Left renal cortex interstitium (tissue), 4 donors: ENCODE measurements at regions not wholly inside any gene's neighbourhood (a gene's known extent, or its start where the extent isn't known, plus 50 kb on each side); places are given as distances from the start of the nearest gene placed in this dataset.
"Not testable (repeated sequence)": the region's sequence is repeated elsewhere in the genome, so short reads cannot be mapped to it uniquely, and the experiment has no call there.

Source experiments
- DNase-seq, 4 donors: peaks; one replicate each; pipeline ENCODE4 v3.0.0-alpha.2; 2013; ENCODE audit warnings: low read depth in 4 of 4, low spot score in 2 of 4, missing footprints in 1 of 4

DNA sequence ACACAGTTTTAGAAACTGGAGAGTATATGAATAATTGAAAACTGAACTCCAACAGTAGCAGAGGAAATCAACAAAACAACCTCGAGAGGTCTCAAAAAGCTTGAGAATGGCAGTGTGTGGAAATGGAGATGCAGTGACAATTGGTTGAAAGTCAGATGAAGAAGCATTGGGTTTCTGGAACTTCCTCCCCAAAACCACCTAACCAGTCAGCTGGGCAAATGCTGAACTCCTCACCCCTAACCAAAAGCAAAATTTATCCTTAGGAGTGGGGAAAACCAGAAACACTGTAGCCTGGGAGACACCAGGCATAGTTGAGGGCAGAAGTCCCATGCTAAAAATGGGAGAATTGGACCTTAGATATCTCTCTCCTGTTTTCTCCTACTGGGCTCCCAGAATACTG lies 109.9 kb downstream of the TANC2 start:
- DNase-seq: no peak

DNA sequence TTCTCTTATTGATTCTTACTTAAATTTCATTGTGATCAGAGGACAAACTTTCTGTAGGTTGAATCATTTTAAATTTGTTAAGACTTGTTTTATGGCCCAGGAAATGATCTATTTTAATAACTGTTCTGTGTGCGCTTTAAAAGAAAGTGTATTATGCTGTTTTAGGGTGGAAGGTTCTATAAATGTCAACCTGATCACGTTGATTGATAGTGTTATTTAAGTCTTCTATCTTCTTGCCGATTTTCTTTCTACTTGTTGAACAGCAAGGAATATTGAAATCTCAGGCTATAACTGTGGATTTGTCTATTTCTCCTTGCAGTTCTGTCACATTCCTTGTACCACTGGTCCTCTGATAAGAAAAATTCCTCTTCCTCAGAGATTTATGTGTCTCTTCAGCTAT lies 112.7 kb downstream of the TANC2 start:
- DNase-seq: no peak

DNA sequence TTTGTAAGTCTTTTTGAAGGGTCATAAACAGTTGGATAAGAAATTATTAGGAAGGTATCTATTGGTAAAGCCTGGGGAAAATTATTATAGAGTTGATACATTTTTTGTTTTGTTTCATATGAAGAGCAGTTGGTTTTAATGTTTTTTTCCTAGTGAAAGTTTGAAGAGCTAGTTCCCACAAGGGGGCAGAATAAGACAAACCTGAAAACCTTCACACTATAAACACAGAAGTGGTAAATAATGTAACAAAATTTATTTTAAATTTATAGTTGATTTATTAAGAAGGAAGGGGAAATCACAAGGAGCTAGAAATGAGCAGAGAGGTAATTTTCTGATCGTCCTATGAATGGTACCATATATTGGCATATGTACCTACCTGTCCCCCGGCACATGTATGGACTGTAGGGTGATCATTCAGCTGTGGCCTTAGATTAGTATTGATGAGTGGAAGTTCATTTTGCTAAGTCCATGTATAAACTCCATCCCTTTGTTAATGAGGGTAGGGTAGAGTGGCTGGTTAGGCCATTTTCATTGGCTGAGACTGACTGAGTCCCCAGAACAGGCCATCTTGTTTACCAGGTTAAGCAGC lies 116.3 kb downstream of the TANC2 start:
- DNase-seq: peak in 1 of 4 donors; percentile 37

DNA sequence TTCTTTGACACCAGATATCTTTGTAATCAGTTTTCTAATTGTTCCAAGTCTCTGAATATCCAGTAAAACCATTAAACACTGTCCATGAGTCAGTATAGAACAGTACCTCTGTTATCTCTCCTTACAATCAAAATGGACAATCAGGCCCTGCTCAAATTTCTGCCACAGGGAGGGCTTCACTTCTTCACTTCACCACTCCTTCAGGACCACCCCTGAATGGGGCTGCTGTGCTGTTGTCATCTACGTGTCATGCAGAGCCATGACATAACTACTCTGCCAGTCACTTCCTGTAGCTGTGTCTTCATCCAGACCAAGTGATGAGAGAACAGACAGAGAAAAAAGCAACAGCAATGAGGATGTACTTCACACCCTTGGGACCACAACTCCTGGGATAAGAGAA lies 116.9 kb downstream of the TANC2 start:
- no peak for DNase-seq

DNA sequence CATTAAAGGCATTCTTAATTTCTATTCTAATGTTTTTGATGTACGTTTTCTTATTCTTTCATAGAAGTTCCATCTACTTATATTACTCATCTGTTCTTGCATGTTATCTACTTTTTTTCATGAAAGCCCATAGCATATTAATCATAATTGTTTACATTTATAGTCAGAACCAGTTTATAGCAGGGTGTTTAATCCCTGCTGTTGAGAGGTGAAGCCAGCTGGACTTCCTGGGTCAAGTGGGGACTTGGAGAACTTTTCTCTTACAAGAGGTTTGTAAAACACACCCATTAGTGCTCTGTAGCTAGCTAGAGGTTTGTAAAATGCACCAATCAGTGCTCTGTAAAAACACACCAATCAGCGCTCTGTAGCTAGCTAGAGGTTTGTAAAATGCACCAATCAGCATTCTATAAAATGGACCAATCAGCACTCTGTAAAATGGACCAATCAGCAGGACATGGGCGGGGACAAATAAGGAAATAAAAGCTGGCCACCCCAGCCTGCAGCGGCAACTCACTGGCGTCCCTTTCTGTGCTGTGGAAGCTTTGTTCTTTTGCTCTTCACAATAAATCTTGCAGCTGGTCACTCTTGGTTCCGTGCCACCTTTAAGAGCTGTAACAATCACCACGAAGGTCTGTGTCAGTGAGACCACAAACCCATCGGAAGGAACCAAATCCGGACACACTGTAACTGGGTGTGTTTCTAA lies 120.6 kb downstream of the TANC2 start:
- no peak for DNase-seq

DNA sequence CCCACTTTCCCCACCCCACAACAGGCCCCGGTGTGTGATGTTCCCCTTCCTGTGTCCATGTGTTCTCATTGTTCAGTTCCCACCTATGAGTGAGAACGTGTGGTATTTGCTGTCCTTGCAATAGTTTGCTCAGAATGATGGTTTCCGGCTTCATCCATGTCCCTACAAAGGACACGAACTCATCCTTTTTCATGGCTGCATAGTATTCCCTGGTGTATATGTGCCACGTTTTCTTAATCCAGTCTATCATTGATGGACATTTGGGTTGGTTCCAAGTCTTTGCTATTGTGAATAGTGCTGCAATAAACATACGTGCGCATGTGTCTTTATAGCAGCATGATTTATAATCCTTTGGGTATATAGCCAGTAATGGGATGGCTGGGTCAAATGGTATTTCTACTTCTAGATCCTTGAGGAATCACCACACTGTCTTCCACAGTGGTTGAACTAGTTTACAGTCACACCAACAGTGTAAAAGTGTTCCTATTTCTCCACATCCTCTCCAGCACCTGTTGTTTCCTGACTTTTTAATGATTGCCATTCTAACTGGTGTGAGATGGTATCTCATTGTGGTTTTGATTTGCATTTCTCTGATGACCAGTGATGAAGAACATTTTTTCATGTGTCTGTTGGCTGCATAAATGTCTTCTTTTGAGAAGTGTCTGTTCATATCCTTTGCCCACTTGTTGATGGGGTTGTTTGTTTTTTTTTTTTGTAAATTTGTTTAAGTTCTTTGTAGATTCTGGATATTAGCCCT lies 124.5 kb downstream of the TANC2 start:
- not testable (repeated sequence) for DNase-seq

DNA sequence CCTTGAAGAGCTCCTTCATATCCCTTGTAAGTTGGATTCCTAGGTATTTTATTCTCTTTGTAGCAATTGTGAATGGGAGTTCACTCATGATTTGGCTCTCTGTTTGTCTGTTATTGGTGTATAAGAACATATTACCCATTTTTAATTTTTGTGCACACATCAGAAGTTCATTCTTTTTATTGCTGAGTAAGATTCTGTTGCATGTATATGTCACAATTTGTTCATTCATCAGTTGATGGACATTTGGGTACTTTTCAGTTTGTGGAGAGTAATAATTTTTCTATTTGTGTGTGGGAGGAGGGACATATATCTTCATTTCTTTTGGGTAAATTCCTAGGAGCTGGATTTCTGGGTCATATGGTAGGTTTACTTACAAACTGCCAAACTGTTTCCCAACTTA lies 125.9 kb downstream of the TANC2 start:
- DNase-seq: not testable (repeated sequence)

DNA sequence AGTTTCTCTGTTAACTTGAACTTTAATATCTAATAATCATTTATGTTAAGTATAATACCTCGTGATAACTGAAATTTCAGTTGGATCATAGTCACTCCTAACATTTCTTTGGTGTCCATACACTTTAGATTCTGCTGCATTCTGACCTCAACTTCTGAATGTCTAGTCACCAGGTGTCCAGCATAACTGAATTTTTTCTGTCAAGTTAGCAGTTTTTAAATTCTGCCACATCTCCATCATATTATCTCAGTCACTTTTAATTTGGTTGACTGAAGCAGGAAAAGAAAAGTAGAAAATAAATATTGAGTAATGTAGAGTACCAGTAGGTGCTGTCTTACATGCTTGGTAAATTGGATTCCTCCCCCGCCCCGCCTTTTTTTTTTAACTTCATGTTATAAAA lies 128.6 kb downstream of the TANC2 start:
- DNase-seq: no peak

DNA sequence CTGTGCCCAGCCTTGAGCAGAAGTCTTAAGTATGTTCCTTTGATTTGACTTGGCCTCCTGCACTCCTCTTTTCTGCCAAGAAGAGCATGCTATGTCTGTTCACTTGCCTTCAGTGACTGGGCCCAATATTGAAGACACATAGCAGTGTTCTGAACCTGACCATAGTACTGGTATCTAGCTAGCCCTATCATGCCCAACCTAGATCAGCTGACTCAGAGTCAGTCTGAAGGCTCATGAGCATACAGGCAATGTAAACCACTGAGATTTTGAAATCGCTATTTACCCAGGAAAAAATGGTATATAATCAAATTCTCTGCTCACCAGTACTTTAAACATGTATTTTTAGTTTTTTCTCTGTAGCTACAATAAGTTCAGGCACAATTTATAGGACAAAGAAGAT lies 129.4 kb downstream of the TANC2 start:
- DNase-seq: no peak

DNA sequence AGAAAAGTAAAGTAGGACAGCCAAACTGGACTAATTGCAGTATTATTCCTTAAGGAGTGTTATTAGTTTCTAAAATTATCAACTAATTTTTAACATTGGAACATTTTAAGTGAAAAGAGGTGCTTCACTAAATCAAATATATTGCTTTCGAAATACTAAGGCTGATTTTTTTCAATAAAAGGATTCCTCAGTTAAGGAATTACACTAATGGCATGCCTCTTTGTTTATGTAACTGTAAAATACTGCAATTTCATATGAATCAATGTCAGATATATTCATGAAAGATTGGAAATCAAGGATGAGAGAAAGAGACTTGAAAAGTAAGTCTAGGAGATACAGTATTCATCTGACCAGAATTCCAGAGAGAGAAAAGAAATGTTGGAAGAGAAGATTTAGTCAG lies 129.8 kb downstream of the TANC2 start:
- no peak for DNase-seq

DNA sequence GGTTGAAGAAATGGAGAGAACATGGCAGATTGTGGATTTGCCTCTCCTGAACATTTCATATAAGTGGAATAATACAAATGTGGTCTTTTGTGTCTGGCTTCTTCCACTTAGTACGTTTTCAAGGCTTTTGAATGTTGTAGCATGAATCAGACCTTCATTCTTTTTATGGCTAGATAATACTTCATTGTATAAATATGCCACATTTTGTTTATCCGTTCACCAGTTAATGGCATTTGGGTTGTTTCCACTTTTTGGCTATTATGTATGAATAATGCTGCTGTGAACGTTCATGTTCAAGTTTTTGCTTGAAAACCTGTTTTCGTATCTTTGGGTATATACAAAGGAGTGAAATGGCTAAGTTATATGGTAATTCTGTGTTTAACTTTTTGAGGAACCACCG lies 130.4 kb downstream of the TANC2 start:
- no peak for DNase-seq

DNA sequence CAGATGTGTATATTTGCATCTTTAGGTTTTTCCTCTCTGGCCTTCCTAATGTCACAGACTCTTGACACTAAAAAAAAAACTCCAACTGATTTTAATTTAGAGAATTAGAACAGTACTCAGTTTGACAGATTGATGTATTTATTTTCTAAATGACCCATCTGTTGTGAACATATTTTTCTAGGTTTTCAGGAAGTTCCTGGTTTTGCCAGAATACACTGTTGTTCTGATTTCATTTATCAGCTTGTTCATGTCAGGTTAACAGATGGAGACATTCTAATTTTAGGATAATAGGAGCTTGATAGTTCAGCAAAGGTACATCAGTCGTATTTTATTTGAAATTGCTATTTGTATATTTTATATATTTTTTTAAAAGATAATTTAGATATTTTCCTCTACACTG lies 133.4 kb downstream of the TANC2 start:
- no peak for DNase-seq

DNA sequence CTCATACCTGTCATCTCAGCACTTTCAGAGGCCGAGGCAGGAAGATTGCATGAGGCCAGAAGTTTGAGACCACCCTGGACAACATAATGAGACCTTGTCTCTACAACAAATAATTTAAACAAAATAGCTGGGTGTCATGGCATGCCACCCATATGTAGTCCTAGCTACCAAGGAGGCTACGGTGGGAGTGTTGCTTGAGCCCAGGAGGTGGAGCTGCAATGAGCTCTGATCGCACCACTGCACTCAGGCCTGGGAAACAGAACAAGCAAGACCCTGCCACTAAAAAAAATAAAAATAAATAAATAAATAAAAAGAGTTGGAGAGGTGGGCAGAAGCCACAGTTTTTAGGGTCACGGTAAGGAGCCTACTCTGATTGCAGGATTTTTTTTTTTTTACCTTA lies 136.0 kb downstream of the TANC2 start:
- no peak for DNase-seq

DNA sequence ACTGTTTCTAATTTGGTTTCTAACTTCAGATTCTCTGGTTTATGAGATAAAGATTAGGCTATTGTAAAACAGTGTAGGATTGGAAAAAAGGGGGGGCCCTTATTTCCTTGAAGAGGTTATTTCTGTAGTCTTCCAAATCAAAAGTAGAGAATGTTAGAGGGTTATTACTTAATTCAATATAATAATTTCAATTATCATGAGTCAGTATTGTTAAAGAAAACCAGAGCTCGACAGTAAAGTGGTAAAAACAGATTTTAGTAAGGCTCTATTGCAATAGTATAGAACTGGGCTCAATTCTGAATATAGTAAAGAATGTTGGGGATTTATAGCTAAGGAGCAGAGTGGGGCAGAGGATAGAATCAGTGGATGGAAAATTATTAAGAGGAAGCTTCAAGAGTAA lies 140.0 kb downstream of the TANC2 start:
- DNase-seq: no peak

DNA sequence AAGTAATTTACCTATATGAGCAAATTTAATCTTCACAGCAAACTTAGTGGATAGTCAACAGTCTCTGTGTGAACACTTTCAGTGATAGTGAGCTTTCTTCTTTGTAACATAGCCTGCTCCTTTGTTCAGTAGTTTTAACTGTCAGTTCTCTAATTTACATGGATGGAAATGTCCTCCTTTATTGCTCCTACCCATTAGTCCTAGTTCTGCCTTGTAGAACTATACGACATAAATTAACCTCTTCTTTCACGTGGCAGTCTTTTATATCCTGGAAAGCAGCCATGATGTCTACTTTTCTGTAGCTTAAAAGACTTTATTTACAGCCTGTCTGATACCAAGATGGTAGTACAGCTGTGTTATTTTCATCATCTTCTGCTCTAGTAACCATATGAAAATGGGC lies 143.6 kb downstream of the TANC2 start:
- DNase-seq: no peak

DNA sequence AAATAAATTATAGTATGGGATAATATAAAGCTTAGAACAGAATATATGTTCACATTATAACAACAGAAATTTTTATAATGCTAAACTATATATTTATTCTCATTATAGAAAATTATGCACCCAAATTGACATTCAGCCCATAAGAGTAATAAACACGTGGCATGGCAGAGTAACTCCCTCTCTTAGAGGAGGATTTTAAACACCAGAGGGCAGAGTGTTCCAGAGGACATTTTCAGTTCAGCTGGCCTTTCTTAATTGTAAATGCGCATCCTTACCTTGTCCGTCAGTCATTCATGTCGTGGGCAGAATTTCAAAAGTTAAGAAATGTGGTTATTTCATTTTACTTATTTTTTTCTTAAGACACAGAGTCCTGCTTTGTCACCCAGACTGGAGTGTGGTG lies 147.1 kb downstream of the TANC2 start:
- no peak for DNase-seq

DNA sequence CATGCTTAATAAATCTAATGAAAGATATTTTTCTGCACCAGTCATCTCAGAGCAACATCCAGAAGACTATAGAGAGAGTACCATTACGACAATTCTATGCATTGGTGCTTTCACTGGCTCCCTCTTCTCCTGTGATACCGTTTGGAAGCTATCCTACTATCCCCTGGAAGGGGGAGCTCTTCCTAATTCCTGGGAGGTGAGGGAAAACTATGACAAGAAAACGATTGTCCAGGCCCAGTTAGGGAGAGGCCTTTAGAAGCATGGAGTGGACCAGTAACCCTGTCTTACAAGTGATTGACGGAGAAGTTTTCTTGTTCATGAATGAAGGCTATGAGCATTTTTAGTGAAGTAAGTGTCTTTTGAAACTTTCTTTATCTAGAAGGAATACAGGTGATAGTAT lies 150.2 kb downstream of the TANC2 start:
- DNase-seq: no peak

DNA sequence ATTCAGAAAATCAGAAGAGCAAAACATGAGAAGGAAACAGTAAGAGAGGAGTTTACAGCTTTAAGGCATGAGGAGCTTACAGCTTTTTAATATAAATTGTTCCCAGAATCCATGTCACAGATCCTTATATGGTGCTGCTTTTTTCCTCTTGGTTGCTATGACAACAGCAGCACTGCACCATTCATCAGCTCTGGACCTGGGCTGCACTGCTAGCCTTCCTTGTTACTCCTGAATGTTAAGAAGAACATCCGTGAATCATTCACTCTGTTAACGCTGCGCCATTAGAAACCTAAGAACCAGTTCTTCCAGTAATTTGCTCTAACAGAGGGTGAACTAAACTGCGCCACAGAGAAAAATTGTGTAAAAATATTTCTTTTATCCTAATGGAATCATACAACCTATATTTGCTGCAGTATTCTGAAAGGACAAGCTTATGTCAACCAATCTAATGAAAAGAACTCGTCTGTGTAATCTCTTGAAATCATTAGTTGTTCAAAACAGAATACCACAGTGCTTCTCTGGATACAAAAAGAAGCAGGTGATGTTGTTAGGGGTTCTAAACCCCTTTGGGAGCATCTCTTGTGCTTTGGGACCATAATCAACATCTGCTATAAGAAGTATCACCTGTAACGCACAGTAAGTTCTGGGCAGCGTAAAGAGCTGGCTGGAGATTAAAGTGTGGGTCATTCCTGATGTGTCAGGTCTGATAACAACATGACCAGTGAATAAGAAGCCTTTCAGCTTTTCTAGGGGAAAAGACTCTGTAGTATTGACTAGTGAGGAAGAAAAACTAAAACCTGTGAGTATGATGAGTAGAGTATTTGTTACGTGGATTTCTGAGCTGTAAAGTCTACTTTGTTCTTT lies 151.2 kb downstream of the TANC2 start:
- DNase-seq: peak in 3 of 4 donors; percentile 34 to 56 (median 42)

DNA sequence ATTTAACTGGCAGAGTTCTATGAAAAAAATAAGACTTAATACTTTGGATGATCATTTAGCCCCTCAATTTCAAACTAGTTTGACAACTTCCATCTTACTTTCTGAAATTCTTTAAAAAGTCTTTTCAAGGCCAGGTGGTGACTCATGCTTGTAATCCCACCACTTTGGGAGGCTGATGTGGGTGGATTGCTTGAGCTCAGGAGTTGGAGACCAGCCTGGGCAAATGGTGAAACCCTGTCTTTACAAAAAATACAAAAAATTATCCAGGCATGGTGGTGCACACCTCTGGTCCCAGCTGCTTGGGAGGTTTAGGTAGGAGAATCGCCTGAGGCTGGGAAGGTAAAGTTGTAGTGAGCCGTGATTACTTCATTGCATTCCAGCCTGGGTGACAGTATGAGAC lies 154.4 kb downstream of the TANC2 start:
- DNase-seq: no peak

DNA sequence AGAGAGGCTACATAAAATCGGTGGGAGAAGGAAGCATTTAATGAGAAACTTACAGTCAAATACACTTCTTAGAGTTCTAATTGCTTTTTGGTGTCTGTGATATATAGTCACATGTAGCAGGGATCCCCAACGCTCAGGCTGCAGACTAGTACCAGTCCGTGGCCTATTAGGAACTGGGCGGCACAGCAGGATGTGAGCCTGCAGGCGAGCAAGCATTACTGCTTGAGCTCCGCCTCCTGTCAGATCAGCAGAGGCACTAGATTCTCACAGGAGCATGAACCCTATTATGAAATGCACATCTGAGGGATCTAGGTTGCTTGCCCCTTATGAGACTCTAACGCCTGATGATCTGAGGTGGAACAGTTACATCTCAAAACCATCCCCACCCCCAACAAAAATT lies 158.5 kb downstream of the TANC2 start:
- no peak for DNase-seq

DNA sequence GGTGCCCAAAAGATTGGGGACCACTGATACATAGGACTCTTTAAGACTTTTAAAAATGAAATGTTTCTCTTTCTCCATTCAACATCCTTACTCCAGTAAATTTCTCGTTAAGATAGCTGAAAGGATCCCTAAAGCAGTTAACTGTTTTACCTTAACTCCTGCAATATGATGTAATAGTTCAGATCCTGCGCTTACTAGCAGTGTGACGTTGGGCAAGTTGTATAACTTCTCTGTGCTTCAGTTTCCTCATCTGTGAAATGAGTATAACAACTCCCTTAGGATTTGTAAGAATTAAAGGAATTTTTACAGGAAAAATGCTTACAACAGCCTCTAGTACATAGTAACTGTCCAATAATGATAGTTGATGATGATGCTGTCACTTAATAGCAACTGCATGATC lies 158.9 kb downstream of the TANC2 start:
- no peak for DNase-seq
